Nephron progenitor cell (in vitro differentiated cells): ENCODE measurements at regions not wholly inside any gene's neighbourhood (a gene's known extent, or its start where the extent isn't known, plus 50 kb on each side); places are given as distances from the start of the nearest gene placed in this dataset.
"Not testable (repeated sequence)": the region's sequence is repeated elsewhere in the genome, so short reads cannot be mapped to it uniquely, and the experiment has no call there.

ENCODE experiments used
- DNase-seq: peaks from one replicate; pipeline ENCODE4 v3.0.0; 2021
- H3K27ac Mint-ChIP-seq: 2 replicates; pipeline ENCODE4 v1.8.0; 2021; ENCODE audit warnings: mild to moderate bottlenecking, moderate library complexity, mixed read lengths
- H3K27me3 Mint-ChIP-seq: 2 replicates; pipeline ENCODE4 v1.8.0; 2021; ENCODE audit warnings: mild to moderate bottlenecking, low read depth, mixed read lengths; ENCODE audit not compliant: poor library complexity
- H3K36me3 Mint-ChIP-seq: 2 replicates; pipeline ENCODE4 v1.8.0; 2021; ENCODE audit warnings: low read depth, mixed read lengths
- H3K4me1 Mint-ChIP-seq: 2 replicates; pipeline ENCODE4 v1.8.0; 2021; ENCODE audit warnings: mixed read lengths
- H3K4me3 Mint-ChIP-seq: 2 replicates; pipeline ENCODE4 v1.8.0; 2021; ENCODE audit warnings: mild to moderate bottlenecking, moderate library complexity, mixed read lengths
- H3K9me3 Mint-ChIP-seq: 2 replicates; pipeline ENCODE4 v1.8.0; 2021; ENCODE audit warnings: mild to moderate bottlenecking, moderate library complexity, mixed read lengths
- TF ChIP-seq, protein P1 (sequence below): fragments of 200-600 bp; sonication (generic); IDR thresholded peaks from 2 replicates; pipeline ENCODE4 v1.5.0; 2021; ENCODE audit warnings: antibody characterized with exemption

DNA sequence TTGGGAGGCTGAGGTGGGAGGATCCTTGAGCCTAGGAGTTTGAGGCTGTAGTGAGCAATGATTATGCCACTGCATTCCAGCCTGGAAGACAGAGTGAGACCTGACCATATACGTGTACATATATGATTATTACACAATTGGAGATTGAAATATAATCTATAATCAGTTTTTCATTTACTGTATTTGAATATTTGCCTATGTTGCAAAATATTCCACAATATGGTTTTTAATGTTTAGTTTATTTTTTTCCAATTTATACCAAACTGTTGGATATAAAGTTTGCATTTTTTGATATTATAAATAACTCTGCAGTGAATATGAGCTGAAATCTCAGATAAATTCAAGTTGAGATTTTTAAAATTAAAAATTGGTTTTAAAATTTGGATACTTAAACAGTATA lies 79.6 kb upstream of the SIRPG start:
- Mint-ChIP-seq H3K36me3 (no peaks in the 10 kb centered on the region), H3K27ac (no peak overlapping the region), H3K4me1 (no peaks in the 10 kb centered on the region), H3K27me3 (peaks cover 7% of the 10 kb centered on the region), H3K4me3 (no peak overlapping the region), H3K9me3 (peaks cover 5% of the 10 kb centered on the region)
- TF ChIP-seq, protein P1, sequence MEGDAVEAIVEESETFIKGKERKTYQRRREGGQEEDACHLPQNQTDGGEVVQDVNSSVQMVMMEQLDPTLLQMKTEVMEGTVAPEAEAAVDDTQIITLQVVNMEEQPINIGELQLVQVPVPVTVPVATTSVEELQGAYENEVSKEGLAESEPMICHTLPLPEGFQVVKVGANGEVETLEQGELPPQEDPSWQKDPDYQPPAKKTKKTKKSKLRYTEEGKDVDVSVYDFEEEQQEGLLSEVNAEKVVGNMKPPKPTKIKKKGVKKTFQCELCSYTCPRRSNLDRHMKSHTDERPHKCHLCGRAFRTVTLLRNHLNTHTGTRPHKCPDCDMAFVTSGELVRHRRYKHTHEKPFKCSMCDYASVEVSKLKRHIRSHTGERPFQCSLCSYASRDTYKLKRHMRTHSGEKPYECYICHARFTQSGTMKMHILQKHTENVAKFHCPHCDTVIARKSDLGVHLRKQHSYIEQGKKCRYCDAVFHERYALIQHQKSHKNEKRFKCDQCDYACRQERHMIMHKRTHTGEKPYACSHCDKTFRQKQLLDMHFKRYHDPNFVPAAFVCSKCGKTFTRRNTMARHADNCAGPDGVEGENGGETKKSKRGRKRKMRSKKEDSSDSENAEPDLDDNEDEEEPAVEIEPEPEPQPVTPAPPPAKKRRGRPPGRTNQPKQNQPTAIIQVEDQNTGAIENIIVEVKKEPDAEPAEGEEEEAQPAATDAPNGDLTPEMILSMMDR: no peak
- DNase-seq: no peak

DNA sequence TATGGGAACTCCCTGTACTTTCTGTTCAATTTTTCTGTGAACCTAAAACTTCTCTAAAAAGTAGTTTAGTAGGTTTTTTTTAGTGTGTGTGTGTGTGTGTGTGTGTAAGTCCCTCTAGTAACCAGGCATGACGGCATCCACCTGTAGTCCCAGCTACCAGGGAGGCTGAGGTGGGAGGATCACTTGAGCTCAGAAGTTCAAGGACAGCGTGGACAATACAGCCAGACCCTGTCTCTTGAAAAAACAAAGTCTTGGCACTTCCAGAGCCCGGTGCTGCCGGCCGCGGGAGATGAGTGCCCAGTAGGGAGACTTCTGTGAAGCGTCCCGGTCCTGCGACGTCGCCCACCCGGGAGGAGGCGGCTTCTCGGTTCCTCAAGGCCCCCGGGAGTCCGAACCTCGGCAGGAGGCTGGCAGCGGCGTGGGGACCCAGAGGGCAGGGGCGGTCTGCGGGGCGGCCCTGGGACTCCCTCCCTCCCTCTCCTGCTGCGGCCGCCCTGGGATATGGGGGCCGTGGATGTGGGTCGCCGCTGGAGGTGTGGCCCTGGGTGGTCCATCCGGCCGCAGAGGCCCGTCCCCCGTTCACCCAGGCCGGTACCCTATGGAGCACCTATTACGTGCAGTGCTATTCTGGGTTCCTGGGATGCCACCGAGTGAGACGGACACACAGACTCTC lies 78.0 kb upstream of the SIRPG start:
- peaks cover 5% of the 10 kb centered on the region for H3K9me3 Mint-ChIP-seq
- TF ChIP-seq, protein P1: no peak

GRCh38 chr20:1734269-1734858 lies 76.8 kb upstream of the SIRPG start:
- Mint-ChIP-seq H3K27ac (no peak overlapping the region), H3K9me3 (peaks cover 5% of the 10 kb centered on the region), H3K4me3 (no peak overlapping the region), H3K36me3 (no peaks in the 10 kb centered on the region), H3K4me1 (no peaks in the 10 kb centered on the region), H3K27me3 (no peaks in the 10 kb centered on the region)
- no peak for DNase-seq
- TF ChIP-seq, protein P1: no peak

More for the DNA sequence above, 78.0 kb upstream of the SIRPG start:
- Mint-ChIP-seq H3K27ac (no peak overlapping the region), H3K4me3 (no peak overlapping the region), H3K36me3 (no peaks in the 10 kb centered on the region), H3K27me3 (no peaks in the 10 kb centered on the region), H3K4me1 (no peaks in the 10 kb centered on the region)
- no peak for DNase-seq

- H3K9me3 Mint-ChIP-seq: not testable (repeated sequence)
- H3K4me3 Mint-ChIP-seq: peak overlapping the region; percentile 22
These were observed 74.3 kb upstream of the SIRPG start for GRCh38 chr20:1731828-1732375.

DNA sequence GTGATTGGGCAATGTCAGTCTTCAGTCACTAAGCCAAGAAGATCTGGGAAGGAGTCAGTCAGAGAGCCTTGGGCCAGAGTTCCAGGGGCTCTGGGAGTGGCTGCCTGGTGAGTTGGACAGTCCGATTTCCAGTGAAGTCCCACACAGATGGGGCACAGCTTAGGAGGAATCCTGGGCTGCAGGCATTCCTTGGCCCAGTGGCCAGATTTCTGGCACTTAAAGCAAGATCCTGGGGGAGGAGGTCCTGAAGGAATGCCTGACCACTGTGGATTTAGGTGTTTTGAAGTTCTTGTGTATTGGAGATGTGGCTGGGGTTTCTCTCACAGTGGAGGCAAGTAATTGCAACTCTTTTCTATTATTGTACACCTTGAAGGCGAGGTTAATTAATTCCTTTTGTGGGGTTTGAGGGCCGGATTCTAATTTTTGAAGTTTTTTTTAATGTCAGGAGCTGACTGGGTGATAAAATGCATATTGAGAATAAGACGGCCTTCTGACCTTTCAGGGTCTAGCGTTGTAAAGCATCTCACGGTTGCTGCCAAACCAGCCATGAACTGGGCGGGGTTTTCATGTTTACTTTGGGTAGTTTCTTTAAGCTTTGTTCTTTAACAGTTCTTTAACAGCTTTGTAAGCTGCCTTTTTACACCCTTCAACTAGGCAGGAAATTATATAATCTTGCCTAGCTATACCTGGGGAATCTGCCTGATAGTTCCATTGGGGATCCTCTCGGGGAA lies 73.6 kb upstream of the SIRPG start:
- Mint-ChIP-seq H3K4me3 (peak overlapping the region; percentile 22), H3K27ac (peak overlapping the region; percentile 74)
- not testable (repeated sequence) for H3K4me1 Mint-ChIP-seq, H3K9me3 Mint-ChIP-seq, DNase-seq, H3K36me3 Mint-ChIP-seq, H3K27me3 Mint-ChIP-seq

More at GRCh38 chr20:1731828-1732375, 74.3 kb upstream of the SIRPG start:
- not testable (repeated sequence) for H3K27me3 Mint-ChIP-seq, H3K36me3 Mint-ChIP-seq, DNase-seq, H3K4me1 Mint-ChIP-seq
- H3K27ac Mint-ChIP-seq: peak overlapping the region; percentile 74

DNA sequence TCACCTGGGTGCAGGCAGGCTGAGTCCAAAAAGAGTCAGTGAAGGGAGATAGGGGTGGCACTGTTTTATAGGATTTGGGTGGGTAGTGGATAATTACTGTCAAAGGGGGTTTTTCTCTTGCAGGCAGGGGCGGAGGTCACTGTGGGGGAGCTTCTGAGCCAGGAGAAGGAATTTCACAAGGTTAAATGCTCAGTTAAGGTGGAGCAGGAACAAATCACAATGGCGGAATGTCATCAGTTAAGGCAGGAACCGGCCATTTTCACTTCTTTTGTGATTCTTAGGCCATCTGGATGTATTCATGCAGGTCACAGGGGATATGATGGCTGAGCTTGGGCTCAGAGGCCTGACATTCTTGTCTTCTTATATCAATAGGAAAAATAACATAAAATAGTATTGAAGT lies 69.7 kb upstream of the SIRPG start:
- not testable (repeated sequence) for H3K27ac Mint-ChIP-seq, DNase-seq

GRCh38 chr20:1724901-1725300 lies 67.3 kb upstream of the SIRPG start:
- peaks cover 19% of the 10 kb centered on the region for H3K9me3 Mint-ChIP-seq
- H3K4me1 Mint-ChIP-seq: peaks cover 4% of the 10 kb centered on the region

More for the DNA sequence above, 69.7 kb upstream of the SIRPG start:
- H3K4me3 Mint-ChIP-seq, H3K27me3 Mint-ChIP-seq, H3K4me1 Mint-ChIP-seq, H3K36me3 Mint-ChIP-seq: not testable (repeated sequence)
- H3K9me3 Mint-ChIP-seq: peaks cover 19% of the 10 kb centered on the region

More at GRCh38 chr20:1724901-1725300, 67.3 kb upstream of the SIRPG start:
- Mint-ChIP-seq H3K4me3 (no peak overlapping the region), H3K27me3 (peaks cover 2% of the 10 kb centered on the region), H3K36me3 (peaks cover 5% of the 10 kb centered on the region), H3K27ac (no peak overlapping the region)
- DNase-seq: no peak
- TF ChIP-seq, protein P1: no peak
